Colonic mucosa (tissue), 4 donors: ENCODE measurements at regions not wholly inside any gene's neighbourhood (a gene's known extent, or its start where the extent isn't known, plus 50 kb on each side); places are given as distances from the start of the nearest gene placed in this dataset.
A peak's percentile ranks its signal among the peaks of the same experiment; 100 is the strongest.

Experiments used
- DNase-seq: peaks from one replicate; pipeline ENCODE4 v3.0.0-alpha.2; 2020
- H3K27ac ChIP-seq: fragments of 200-600 bp; one replicate; pipeline ENCODE4 v1.8.0; 2021
- H3K27me3 ChIP-seq: fragments of 200-600 bp; one replicate; pipeline ENCODE4 v1.8.0; 2021
- H3K36me3 ChIP-seq: fragments of 200-600 bp; one replicate; pipeline ENCODE4 v1.8.0; 2021
- H3K4me1 ChIP-seq: fragments of 200-600 bp; one replicate; pipeline ENCODE4 v1.8.0; 2021; ENCODE audit warnings: mild to moderate bottlenecking
- H3K4me3 ChIP-seq: fragments of 200-600 bp; one replicate; pipeline ENCODE4 v1.8.0; 2021
- H3K9ac ChIP-seq, 2 donors: one replicate each; pipeline ENCODE4 v1.7.0; 2013; ENCODE audit warnings: control low read depth in 2 of 2, low read depth in 2 of 2, low read length in 2 of 2
- H3K9me3 ChIP-seq: fragments of 200-600 bp; one replicate; pipeline ENCODE4 v1.8.0; 2021
- CTCF ChIP-seq: fragments of 200-600 bp; IDR thresholded peaks from one replicate; pipeline ENCODE4 v1.8.0; 2022; ENCODE audit warnings: antibody characterized with exemption, mild to moderate bottlenecking
- intact Hi-C: fragments of 100-400 bp; cut with DNase I; formaldehyde crosslinking; loops from one replicate; pipeline ENCODE4 v1.14.1; 2022
- donor health status: healthy.
- donor health status: DM: no; HTN: no; CAD: no.
- donor health status: DM: no; HTN: no; CAD: no.

GRCh38 chr2:106034325-106034724 lies 159.8 kb downstream of the UXS1 start:
- TF ChIP-seq CTCF, result no peak
- Histone ChIP-seq H3K27ac (no peak overlapping the region), H3K4me3 (no peak overlapping the region), H3K36me3 (no peaks in the 10 kb centered on the region), H3K27me3 (no peaks in the 10 kb centered on the region), H3K4me1 (peaks cover 3% of the 10 kb centered on the region), H3K9me3 (no peaks in the 10 kb centered on the region), H3K9ac (no peak overlapping the region)
- intact Hi-C loops, result no loop called here
- DNase-seq, result no peak

GRCh38 chr2:106032676-106033075 lies 161.4 kb downstream of the UXS1 start:
- H3K9me3 ChIP-seq, result no peaks in the 10 kb centered on the region
- no peak for DNase-seq
- no peak for TF ChIP-seq CTCF
- H3K4me3 ChIP-seq, result no peak overlapping the region
- H3K9ac ChIP-seq, result no peak overlapping the region
- intact Hi-C loops, result no loop called here
- no peaks in the 10 kb centered on the region for H3K36me3 ChIP-seq
- no peak overlapping the region for H3K27ac ChIP-seq
- peaks cover 3% of the 10 kb centered on the region for H3K4me1 ChIP-seq
- no peaks in the 10 kb centered on the region for H3K27me3 ChIP-seq

GRCh38 chr2:106030287-106031268 lies 163.5 kb downstream of the UXS1 start:
- intact Hi-C loops, result no loop called here
- Histone ChIP-seq H3K9ac (no peak overlapping the region), H3K36me3 (no peaks in the 10 kb centered on the region), H3K4me1 (peaks cover 3% of the 10 kb centered on the region), H3K4me3 (no peak overlapping the region), H3K27ac (peak overlapping the region; percentile 44), H3K9me3 (no peaks in the 10 kb centered on the region), H3K27me3 (no peaks in the 10 kb centered on the region)
- no peak for TF ChIP-seq CTCF
- peak; percentile 30 for DNase-seq

GRCh38 chr2:106028192-106028591 lies 165.9 kb downstream of the UXS1 start:
- DNase-seq, result peak; percentile 44
- Histone ChIP-seq H3K27ac (no peak overlapping the region), H3K36me3 (no peaks in the 10 kb centered on the region), H3K9me3 (no peaks in the 10 kb centered on the region), H3K4me3 (no peak overlapping the region), H3K9ac (no peak overlapping the region), H3K27me3 (no peaks in the 10 kb centered on the region), H3K4me1 (peaks cover 3% of the 10 kb centered on the region)
- no peak for TF ChIP-seq CTCF
- intact Hi-C loops, result no loop called here

GRCh38 chr2:106026271-106027190 lies 167.6 kb downstream of the UXS1 start:
- H3K9ac ChIP-seq, result no peak overlapping the region
- no peaks in the 10 kb centered on the region for H3K9me3 ChIP-seq
- H3K4me3 ChIP-seq, result no peak overlapping the region
- no peak overlapping the region for H3K27ac ChIP-seq
- no peak for TF ChIP-seq CTCF
- H3K36me3 ChIP-seq, result no peaks in the 10 kb centered on the region
- peaks cover 3% of the 10 kb centered on the region for H3K4me1 ChIP-seq
- H3K27me3 ChIP-seq, result no peaks in the 10 kb centered on the region
- no peak for DNase-seq
- intact Hi-C loops, result no loop called here
